ENCODE measurements at regions not wholly inside any gene's neighbourhood (a gene's known extent, or its start where the extent isn't known, plus 50 kb on each side); places are given as distances from the start of the nearest gene placed in this dataset.

GRCh38 chr7:51477819-51478218, 161.2 kb upstream of the COBL start:
- Mint-ChIP-seq H3K36me3 (ENCODE audit: insufficient read depth) (no peaks in the 10 kb centered on the region), H3K4me3 (ENCODE audit: low read depth) (no peak overlapping the region), H3K4me1 (ENCODE audit: low read depth) (no peaks in the 10 kb centered on the region), H3K27me3 (peaks cover 7% of the 10 kb centered on the region), H3K9me3 (ENCODE audit: low read depth) (no peaks in the 10 kb centered on the region), H3K27ac (no peak overlapping the region)
- no peak for DNase-seq (ENCODE audit: low spot score, unreplicated experiment)
- TF ChIP-seq CTCF (IDR thresholded peaks at IDR 0.05; ENCODE audit: unreplicated experiment) = no peak

- Mint-ChIP-seq H3K4me1 (ENCODE audit: low read depth) (no peaks in the 10 kb centered on the region), H3K27ac (no peak overlapping the region), H3K36me3 (ENCODE audit: insufficient read depth) (no peaks in the 10 kb centered on the region), H3K4me3 (ENCODE audit: low read depth) (no peak overlapping the region), H3K27me3 (peaks cover 12% of the 10 kb centered on the region), H3K9me3 (ENCODE audit: low read depth) (no peaks in the 10 kb centered on the region)
- TF ChIP-seq CTCF (IDR thresholded peaks at IDR 0.05; ENCODE audit: unreplicated experiment) = no peak
- no peak for DNase-seq (ENCODE audit: low spot score, unreplicated experiment)
Measured at GRCh38 chr7:51477323-51477722, 160.7 kb upstream of the COBL start.

GRCh38 chr7:51476026-51476425, 159.4 kb upstream of the COBL start:
- peaks cover 25% of the 10 kb centered on the region for H3K27me3 Mint-ChIP-seq
- no peaks in the 10 kb centered on the region for H3K36me3 Mint-ChIP-seq (ENCODE audit: insufficient read depth)
- H3K9me3 Mint-ChIP-seq (ENCODE audit: low read depth) = no peaks in the 10 kb centered on the region
- H3K4me1 Mint-ChIP-seq (ENCODE audit: low read depth) = peaks cover 3% of the 10 kb centered on the region
- H3K4me3 Mint-ChIP-seq (ENCODE audit: low read depth) = no peak overlapping the region
- H3K27ac Mint-ChIP-seq = no peak overlapping the region
- DNase-seq (ENCODE audit: low spot score, unreplicated experiment) = no peak
- no peak for TF ChIP-seq CTCF (IDR thresholded peaks at IDR 0.05; ENCODE audit: unreplicated experiment)

DNA sequence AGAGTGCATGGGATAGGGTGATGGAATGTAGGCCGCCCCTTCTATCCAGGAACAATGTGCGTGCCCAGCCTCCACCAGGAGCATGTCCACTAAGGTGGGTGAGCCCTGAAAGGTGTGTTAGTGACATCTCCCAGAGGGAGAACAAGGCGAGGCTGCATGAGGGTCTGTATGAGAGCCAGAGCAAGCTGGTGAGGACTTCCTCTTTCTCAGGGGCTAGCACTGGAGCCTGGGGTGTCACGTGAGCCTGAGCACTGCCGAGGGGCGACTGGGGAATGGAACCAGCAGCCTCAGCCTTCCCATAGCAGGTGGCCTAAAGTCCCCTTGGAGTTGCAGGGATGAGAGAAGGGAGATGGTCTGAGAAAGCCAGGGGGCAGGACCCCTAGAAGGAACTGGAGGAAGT, 156.3 kb upstream of the COBL start:
- peaks cover 43% of the 10 kb centered on the region for H3K27me3 Mint-ChIP-seq
- H3K9me3 Mint-ChIP-seq (ENCODE audit: low read depth) = no peaks in the 10 kb centered on the region
- H3K27ac Mint-ChIP-seq = no peak overlapping the region
- TF ChIP-seq CTCF (IDR thresholded peaks at IDR 0.05; ENCODE audit: unreplicated experiment) = no peak
- no peak for DNase-seq (ENCODE audit: low spot score, unreplicated experiment)
- H3K36me3 Mint-ChIP-seq (ENCODE audit: insufficient read depth) = no peaks in the 10 kb centered on the region
- H3K4me1 Mint-ChIP-seq (ENCODE audit: low read depth) = peaks cover 3% of the 10 kb centered on the region
- H3K4me3 Mint-ChIP-seq (ENCODE audit: low read depth) = no peak overlapping the region

- Mint-ChIP-seq H3K36me3 (ENCODE audit: insufficient read depth) (no peaks in the 10 kb centered on the region), H3K4me1 (ENCODE audit: low read depth) (peaks cover 3% of the 10 kb centered on the region), H3K27me3 (peaks cover 43% of the 10 kb centered on the region), H3K9me3 (ENCODE audit: low read depth) (no peaks in the 10 kb centered on the region), H3K27ac (no peak overlapping the region), H3K4me3 (ENCODE audit: low read depth) (peak overlapping the region; percentile 5)
- no peak for TF ChIP-seq CTCF (IDR thresholded peaks at IDR 0.05; ENCODE audit: unreplicated experiment)
- no peak for DNase-seq (ENCODE audit: low spot score, unreplicated experiment)
Measured at GRCh38 chr7:51471981-51472296, 155.3 kb upstream of the COBL start.

All from progenitor cell of endocrine pancreas (in vitro differentiated cells).